ENCODE measurements at regions not wholly inside any gene's neighbourhood (a gene's known extent, or its start where the extent isn't known, plus 50 kb on each side); places are given as distances from the start of the nearest gene placed in this dataset.

DNA sequence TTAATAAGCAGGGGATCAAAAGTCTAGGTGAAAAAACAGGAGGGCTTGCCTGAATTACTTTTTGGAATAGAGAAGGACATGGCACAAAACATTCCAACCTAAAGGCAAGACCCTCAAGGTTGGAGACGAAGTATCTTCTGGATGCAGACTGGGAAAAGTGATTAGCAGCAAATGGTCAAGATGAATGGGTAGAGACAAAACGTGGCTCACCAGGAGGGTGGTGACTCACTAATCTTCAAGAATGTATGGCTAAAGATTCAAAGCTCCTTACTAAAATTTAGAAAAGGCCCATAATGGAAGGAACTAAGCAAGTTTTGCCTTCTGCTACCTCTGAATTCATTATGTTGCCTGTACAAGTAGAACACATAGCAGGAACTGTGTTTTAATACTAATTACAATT lies 469.5 kb upstream of the RBFOX1 start:
- no peak for DNase-seq (ENCODE audit: extremely low read depth, low read depth)

DNA sequence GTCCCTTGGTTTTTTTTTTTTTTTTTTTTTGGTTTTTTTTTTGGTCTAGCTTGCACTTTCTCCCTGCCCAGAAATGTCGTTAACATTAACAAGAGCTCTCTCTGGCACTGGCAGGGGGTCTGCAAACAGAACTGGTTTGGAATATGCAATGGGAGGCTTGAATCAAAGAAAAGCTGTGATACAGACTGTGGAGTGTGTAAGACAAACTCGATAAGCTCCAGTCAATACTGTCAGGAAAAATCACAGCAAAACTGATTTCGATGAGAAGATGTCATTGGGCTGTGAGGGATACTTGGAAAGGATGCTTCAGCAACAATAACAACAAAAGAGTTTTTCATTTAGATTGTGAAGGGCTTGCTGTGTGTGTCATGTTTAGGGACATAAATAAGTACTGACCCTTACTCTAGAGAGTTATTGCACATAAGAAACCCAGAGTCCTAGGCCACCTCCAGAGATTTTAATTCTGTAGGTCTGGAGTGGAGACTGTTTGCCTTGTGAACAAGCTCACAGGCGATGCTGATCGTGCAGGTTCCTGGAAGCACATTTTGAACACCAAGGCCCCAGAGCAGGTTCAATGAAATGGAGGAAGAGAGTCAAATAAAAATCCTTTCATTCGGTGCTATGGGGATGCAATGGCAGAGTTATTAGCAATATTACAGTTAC lies 470.7 kb upstream of the RBFOX1 start:
- DNase-seq (ENCODE audit: extremely low read depth, low read depth): no peak

DNA sequence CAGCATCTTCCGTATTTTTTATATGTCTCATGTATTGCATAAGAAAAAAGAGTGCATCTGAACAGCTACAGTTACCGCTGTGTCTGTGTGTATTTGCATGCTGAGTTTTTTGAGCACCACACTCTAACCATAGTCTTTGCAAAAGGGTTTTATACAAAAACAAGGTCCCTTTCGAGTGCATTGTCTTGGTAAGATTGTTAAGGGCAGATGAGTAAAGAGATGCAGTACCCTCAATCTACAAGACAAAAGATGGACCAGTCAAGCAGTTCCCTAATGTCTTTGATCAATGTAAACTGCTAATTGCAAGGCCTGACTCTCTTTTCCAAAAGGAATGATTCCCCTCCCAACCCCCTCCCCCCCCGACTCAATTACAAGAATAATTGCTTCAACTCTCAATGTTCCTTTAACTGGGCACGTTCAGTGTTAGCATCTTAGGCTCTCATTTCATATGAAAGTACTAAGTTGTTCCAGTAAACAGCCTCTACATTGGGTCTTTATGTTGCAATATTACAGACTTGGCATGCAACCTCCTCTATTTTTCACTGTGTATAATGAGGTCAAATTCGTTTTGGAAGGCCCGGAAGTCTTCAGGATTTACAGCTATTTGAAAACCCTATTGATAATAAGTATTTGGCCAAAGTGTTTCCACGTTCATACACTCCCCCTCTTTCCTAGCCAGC lies 471.4 kb upstream of the RBFOX1 start:
- DNase-seq (ENCODE audit: extremely low read depth, low read depth): no peak

DNA sequence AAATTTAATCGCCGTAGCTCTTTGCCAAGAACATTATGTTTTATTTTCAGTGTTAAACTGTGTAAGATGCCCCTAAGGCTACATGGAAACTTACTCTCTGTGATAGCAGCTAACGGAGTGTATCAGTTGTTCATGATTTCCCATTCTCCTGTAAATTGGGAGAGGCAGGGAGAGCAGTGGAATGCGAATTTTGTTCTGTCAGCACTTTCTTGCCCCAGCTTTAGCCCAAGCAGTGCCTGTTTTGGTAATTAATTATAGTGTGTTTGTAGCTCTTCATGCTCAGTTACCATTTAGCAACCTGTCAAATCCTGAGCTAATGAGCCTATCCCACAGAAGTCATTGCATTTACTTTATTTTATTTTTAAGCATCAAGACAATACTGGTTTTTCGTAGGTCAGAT lies 475.1 kb upstream of the RBFOX1 start:
- no peak for DNase-seq (ENCODE audit: extremely low read depth, low read depth)

DNA sequence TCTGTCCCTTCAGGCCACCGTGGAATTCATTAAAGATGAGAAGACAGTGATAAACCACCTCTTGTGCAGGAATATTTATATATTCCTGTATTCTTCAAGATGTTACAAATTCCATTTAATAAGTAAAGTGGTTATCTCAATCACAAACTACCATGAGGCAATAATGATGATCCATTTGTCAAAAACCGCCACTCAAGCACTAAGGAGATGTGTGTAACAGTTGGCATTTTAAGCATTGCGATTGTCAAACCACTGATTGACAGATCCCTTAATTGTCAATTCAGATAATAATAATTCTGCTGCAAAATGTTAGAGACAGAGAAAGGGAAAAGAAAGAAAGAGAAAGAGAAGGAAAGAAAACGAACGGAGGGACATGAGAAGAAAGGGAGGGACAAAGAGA lies 476.1 kb upstream of the RBFOX1 start:
- DNase-seq (ENCODE audit: extremely low read depth, low read depth): no peak

DNA sequence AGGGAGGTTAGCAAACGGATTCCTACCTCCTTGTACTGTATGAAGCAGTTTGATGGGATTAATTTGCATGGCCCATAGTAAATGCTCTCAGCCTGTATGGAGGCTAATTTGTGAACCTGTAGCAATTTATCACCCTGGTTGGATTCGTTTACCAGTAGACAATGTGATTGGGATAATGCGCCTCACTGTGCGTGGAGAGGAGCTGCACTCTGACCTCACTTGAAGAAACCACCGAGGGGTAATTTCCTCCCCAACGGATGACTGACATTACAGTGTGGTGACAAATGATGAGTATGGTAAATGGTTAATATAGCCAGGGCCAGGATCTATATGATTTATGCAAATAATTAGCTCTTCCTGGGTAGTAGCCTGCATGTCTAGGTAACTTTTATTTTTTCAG lies 479.1 kb upstream of the RBFOX1 start:
- no peak for DNase-seq (ENCODE audit: extremely low read depth, low read depth)

DNA sequence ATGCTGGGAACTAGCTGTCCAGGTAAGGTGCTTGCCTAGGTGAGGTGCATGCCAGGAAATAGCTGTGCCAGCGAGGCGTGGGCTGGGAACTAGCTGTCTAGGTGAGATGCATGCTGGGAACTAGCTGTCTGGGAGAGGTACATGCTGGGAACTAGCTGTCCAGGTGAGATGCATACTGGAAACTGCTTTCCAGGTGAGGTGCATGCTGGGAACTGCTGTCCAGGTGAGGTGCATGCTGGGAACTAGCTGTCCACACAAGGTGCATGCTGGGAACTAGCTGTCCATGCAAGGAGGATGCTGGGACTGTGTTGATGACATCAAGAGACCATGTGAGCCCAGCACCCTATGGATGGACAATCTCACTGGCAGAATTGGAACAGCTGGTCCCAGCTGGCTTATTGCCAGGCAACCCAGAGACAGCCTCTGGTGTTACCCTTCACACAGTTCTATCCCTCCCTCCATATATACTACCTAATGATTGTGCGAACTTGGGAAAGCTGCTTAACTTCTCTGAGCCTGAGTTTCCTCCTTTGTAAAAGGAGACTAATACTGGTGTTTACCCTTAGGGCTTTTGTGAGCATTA lies 479.9 kb upstream of the RBFOX1 start:
- no peak for DNase-seq (ENCODE audit: extremely low read depth, low read depth)

DNA sequence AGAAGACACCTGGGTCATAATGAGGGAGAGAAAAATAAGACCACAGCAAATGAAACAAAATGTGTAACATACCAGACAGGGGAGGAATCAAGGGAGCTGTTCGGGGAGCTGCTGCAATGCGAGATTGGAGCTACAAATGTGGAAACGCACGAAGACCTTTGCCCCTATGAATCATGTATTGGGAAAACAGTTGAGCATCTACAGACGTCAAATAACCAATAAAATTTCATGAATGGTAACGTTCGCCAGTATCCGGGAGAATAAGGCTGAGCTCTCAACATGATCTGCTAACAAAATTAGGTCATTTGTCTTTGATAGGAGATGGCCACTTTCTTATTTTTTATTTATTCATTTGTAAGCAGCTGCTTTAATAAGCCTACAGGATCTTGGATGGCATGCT lies 486.2 kb upstream of the RBFOX1 start:
- DNase-seq (ENCODE audit: extremely low read depth, low read depth): no peak

DNA sequence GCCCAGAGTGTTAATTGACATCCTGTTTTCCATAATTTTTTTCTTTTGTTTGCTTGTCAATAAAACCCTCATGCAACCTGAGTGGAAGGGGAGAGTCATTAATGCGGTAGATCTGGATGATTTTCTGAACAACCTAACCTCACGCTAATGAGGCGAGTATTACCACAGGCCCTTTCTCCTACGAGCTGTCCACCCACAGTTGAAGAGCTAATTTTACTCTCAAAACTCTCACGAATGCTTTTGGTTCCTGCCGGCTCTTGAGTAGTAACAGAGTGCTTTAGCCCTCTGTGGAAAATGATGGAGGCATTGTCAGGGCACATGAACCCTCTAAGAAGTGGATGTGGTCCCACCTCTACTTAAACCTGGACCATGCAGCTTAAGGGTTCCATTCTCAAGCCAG lies 491.3 kb upstream of the RBFOX1 start:
- DNase-seq (ENCODE audit: extremely low read depth, low read depth): no peak

DNA sequence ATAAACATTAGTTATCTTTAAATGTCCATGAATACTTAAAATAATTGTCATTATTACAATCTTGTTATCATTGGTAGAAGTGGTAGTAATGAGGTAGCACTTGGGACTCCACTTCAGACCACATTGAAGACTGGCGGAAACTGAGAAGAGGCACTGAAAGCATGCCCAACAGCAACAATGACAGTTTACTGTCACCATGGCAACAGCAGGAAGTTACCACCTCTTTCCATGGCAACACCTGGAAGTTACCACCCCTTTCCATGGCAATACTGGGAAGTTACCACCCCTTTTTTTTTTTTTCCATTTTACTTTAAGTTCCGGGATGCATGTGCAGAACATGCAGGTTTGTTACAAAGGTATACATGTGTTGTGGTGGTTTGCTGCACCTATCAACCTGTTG lies 494.9 kb upstream of the RBFOX1 start:
- no peak for DNase-seq (ENCODE audit: extremely low read depth, low read depth)

DNA sequence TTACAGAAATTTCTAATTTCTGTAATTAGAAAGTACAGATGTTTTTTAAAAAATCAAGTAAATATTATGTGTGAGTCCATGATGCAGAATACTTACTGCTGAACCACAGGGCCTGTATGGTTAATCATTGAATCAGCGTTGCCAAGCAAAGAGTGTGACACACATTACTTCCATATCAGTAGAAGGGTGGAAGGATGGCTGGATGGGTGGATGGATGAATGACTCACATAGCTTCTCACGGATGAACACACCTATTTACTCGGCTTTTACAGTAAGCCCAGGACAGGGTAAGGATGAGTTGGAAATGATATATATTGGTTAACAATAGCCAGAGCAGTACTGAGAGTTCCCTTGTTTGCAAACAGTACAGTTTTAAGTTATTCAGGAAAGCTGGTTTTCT lies 495.9 kb upstream of the RBFOX1 start:
- DNase-seq (ENCODE audit: extremely low read depth, low read depth): no peak

DNA sequence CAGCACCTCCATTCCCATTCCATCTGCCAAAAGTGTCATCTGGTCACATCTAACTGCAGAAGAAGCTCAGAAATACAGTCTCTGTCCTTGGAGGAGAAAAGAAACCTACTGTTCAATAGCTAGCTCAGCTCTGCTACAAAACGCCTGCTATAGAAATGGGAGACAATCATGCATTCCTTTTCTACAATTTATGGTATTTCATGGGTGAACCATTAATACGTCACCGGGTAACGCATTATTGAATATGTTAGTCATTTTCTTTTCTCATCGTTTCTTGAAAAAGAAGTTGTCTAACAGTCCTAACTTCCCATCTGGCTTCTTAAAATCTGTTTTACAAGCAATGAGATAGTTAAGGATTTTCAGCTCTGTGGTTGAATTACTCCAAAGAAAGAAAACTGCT lies 496.7 kb upstream of the RBFOX1 start:
- no peak for DNase-seq (ENCODE audit: extremely low read depth, low read depth)

DNA sequence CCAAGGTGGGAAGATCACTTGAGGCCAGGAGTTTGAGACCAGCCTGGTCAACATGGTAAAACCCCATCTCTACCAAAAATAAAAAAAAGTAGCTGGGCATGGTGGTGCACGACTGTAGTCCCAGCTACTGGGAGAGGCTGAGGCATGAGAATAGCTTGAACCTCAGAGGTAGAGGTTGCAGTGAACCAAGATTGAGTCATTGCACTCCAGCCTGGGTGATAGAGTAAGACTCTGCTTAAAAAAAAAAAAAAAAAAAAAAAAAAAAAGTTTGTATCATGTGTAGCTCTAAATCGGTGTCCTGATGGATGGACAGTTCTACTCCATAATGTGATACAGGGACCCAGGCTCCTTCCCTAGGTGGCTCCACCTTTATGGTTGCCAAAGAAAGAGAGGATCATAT lies 497.1 kb upstream of the RBFOX1 start:
- DNase-seq (ENCODE audit: extremely low read depth, low read depth): no peak

DNA sequence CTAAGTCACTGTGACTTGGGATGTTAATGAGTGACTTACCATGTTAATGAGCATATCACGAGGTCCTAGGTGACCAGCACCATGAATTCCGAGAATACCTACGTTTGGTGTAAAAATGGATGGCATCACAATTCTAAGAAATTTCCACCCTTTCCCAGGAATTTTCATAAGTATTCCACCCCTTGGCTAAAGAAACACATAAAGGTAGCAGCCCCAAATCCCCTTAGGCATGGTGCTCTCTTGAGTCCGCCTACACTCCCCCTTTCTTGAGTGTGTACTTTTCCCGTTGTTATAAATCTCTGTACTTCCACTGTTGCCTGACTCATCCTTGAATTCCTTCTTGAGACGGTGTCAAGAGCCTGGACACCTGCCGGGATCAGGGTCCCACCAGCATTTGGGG lies 504.0 kb upstream of the RBFOX1 start:
- no peak for DNase-seq (ENCODE audit: extremely low read depth, low read depth)

DNA sequence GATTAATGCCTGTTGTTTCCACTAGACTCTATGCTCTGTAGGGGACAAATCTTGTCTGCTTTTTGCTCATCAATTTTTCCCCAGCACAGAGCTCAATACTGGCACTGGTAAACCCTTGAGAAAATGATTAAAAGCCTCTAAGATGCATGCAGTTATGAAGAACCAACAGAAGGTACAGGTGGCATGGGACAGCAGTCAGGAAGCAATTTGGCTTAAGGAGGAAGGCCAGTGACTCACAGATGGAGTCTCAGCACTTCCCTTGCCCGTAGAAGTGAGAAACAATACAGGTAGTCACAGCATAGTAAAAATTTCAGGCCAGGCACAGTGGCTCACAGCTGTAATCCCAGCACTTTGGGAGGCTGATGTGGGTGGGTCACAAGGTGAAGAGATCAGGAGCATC lies 504.7 kb upstream of the RBFOX1 start:
- DNase-seq (ENCODE audit: extremely low read depth, low read depth): no peak

DNA sequence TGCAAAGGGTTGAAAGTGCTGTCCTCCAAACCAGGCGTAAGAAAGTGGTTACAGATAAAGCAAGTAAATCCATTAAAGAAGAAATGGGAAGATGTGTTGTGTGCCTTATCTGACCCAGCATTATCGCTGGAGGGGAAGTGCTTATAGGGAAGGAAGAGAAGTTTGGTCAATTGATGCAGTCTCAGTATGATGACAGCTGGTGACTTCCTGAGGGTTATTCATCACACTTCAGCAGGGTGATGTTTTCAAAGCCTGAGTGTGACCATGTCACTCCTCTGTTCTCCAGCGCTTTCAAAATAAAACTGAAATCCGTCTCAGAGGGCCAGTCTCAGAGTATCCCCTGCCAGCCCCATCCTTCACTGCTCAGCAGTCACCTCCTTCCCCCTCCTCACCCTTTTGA lies 505.4 kb upstream of the RBFOX1 start:
- no peak for DNase-seq (ENCODE audit: extremely low read depth, low read depth)

DNA sequence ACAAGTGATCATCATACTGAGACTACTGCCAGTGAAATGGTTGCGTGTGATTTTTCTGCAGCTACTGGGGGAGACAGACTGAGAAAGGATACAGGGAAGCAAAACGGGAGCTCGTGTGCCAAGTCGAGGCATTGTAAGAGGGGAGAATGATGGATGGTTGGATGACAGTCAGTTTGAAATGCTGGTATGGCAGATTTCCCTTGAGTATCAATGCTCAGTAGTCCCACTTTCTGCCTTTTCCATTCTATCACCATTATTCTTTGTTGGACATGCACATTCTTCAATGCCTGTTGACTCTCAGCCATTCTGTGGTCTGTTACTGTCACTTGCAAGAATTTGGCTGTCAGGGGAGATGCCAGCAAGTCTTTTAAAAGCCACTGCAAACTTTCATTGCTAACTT lies 510.6 kb upstream of the RBFOX1 start:
- DNase-seq (ENCODE audit: extremely low read depth, low read depth): no peak

DNA sequence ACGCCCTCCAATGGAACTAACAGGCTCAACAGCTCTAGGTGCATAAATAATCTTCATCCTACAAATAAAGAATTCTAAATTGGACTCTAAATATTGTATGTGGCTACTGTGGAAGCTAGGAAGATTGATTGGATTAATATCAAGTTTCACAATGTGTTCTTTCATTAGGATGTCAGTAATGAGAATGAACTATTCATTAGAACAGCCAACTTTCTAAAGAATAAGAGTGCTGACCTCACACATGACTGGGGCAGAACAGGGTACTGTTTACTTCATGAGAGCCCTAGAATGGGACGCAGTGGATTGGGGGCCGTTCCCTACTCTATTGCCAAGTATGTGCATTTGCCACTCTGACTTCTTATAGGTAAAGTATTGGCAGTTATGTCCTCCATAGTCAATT lies 528.2 kb upstream of the RBFOX1 start:
- no peak for DNase-seq (ENCODE audit: extremely low read depth, low read depth)

DNA sequence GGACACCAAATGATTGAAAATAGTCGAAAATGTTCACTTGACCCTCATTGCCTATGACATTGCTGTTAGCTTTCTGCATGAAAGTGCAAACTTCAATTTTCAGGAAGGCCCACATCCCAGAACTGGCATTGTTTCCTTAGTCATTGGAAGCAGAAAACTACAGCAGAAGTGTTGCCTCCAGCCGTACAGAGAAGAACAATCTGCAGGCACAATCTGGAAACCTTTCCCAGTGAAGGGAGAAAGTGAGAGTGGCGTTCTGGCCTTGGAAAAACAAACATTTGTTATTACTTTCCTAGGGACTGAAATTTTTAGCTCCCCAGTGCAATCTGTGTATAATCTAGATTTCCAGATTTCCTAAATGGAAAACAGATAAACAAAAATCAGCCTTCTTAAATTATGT lies 529.5 kb upstream of the RBFOX1 start:
- DNase-seq (ENCODE audit: extremely low read depth, low read depth): no peak

DNA sequence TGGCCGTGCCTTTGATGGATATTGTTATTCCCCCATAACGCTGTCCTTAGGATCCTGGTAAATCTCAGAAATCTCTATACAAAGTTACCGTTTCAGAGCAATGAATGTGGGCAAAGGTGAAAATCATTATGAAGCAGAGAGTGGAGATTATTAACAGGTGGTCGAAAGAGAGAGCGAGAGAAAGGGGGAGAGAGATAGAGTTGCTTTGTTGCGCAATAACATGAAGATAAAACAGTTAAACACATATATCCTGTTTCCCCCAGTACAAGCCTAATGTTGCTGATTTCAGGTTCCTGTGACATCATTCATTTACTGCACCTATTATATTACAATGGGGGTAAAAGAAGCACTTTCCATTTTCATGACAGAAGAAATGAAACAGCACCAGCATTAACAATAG lies 535.4 kb upstream of the RBFOX1 start:
- no peak for DNase-seq (ENCODE audit: extremely low read depth, low read depth)

DNA sequence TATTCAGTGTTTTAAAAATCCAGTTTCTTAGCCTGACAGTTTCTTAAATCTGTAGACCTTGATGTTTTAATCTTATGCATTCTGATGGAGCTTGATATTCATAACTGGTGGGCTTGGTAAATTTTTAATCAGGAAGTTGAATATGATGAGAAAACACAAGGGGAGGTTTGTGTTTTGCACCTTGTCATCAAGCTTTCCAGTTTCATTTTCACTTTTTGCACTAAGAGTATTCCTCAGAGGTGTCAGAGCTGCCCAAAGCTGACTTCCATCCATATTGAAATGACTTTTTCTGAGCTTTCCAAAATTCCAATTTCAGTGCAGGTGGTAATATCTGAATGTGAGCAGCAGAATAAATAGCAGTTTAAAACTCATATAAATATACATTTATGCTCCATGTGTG lies 555.0 kb upstream of the RBFOX1 start:
- no peak for DNase-seq (ENCODE audit: extremely low read depth, low read depth)

DNA sequence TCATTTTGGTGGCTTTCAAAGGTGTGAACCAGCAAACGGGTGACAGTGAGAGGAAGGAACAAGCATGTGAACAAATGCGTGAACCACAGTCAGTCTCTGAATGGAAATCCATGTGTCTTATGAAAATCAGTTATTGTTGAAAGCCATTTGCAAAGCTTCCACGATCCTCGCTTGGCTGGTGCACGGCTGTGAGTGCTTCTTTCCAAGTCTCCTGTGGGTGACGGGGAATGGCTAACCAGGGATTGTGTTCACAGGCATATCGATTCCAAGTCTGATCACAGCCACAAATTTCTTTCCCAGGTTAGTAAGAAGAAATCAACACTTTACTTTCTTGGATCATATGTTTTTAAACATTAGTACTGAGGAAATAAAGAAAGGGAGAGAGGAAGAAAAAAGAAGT lies 556.9 kb upstream of the RBFOX1 start:
- DNase-seq (ENCODE audit: extremely low read depth, low read depth): no peak

DNA sequence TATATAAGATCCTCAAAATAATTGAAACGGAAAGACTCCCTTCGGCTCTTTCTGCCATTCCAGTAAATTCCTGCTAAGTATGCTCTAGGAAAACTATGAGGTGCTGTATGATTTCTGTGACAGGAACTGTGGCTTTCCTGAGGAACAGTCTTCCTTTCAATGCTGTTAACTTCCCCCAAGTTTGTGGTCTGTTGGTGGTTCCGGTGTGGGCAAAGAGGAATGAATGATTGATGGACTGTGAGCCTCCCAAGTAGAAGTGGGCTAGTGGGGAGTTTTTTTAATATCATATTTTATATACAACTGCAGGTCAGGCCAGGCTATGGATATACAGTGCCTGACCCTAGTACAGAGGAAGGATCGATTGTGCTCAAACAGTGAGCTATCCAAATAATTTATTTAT lies 560.7 kb upstream of the RBFOX1 start:
- DNase-seq (ENCODE audit: extremely low read depth, low read depth): no peak
